Ovary (tissue), 3 donors: ENCODE measurements at regions not wholly inside any gene's neighbourhood (a gene's known extent, or its start where the extent isn't known, plus 50 kb on each side); places are given as distances from the start of the nearest gene placed in this dataset.

Experiments
- EP300 ChIP-seq: sonication (generic); formaldehyde crosslinking; IDR thresholded peaks from one replicate; pipeline ENCODE4 v1.6.1; 2017; ENCODE audit warnings: antibody characterized with exemption
- POLR2A ChIP-seq: fragments of 450-650 bp; IDR thresholded peaks from one replicate; pipeline ENCODE4 v1.6.1; 2017; ENCODE audit warnings: antibody characterized with exemption, mild to moderate bottlenecking, moderate library complexity
- TF ChIP-seq, protein P1 (sequence below), 3 donors: fragments of 450-650 bp in 2 of 3; fragments of 200-600 bp in 1 of 3; IDR thresholded peaks; one replicate each; pipeline versions ENCODE4 v1.5.1 to v1.8.0; 2016 to 2022; ENCODE audit warnings: antibody characterized with exemption in 3 of 3, mild to moderate bottlenecking in 1 of 3
- donor health status: DM: no; HTN: no; CAD: no.

DNA sequence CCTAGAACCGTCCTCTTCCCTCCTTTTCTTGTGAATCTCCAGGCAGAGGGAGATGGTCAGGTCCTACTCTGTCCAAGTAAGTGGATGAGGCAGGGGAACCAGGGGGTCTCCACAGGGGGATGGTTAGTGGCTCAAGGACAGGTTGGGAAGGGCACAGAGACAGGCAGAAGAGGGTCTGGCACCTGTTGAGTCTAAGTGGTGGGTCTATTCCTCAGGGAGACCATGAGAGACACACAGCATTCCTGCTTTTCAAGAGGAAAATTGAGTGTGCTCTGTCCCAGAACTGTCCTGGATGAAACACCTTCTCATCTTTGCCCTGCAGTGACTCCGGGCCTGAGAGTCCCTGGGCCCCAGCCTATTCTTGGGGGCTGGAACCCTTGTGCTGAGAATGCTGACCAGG lies 184.8 kb upstream of the GALNT17 start:
- TF ChIP-seq POLR2A: no peak
- TF ChIP-seq, protein P1, sequence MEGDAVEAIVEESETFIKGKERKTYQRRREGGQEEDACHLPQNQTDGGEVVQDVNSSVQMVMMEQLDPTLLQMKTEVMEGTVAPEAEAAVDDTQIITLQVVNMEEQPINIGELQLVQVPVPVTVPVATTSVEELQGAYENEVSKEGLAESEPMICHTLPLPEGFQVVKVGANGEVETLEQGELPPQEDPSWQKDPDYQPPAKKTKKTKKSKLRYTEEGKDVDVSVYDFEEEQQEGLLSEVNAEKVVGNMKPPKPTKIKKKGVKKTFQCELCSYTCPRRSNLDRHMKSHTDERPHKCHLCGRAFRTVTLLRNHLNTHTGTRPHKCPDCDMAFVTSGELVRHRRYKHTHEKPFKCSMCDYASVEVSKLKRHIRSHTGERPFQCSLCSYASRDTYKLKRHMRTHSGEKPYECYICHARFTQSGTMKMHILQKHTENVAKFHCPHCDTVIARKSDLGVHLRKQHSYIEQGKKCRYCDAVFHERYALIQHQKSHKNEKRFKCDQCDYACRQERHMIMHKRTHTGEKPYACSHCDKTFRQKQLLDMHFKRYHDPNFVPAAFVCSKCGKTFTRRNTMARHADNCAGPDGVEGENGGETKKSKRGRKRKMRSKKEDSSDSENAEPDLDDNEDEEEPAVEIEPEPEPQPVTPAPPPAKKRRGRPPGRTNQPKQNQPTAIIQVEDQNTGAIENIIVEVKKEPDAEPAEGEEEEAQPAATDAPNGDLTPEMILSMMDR (IDR thresholded peaks at IDR 0.05): no peak
- no peak for TF ChIP-seq EP300
